OCI-LY1 (cell line): ENCODE measurements at regions not wholly inside any gene's neighbourhood (a gene's known extent, or its start where the extent isn't known, plus 50 kb on each side); places are given as distances from the start of the nearest gene placed in this dataset.
"Not testable (repeated sequence)": the region's sequence is repeated elsewhere in the genome, so short reads cannot be mapped to it uniquely, and the experiment has no call there.

Experiments
- CTCF ChIP-seq: fragments of 200-600 bp; sonication (generic), shearing (Covaris generic); IDR thresholded peaks from 2 replicates; pipeline ENCODE4 v1.5.1; 2017; ENCODE audit warnings: mild to moderate bottlenecking, antibody characterized with exemption, low read length, moderate library complexity, mixed read lengths
- EZH2 ChIP-seq: fragments of 200-600 bp; sonication (generic), shearing (Covaris generic); IDR thresholded peaks from 2 replicates; pipeline ENCODE4 v1.8.0; 2017; ENCODE audit warnings: borderline replicate concordance, mixed run types, mild to moderate bottlenecking, antibody characterized with exemption, low read length, moderate library complexity, mixed read lengths

- not testable (repeated sequence) for TF ChIP-seq CTCF, EZH2
Observed at GRCh38 chr7:29729534-29730165, 76.7 kb upstream of the WIPF3 start.
